Aorta (tissue), 5 donors: ENCODE measurements at regions not wholly inside any gene's neighbourhood (a gene's known extent, or its start where the extent isn't known, plus 50 kb on each side); places are given as distances from the start of the nearest gene placed in this dataset.

Experiments
- ATAC-seq: fragments of 200-7000 bp; cut with Tn5 transposase; one replicate; pipeline ENCODE4 v1.9.1; 2022; ENCODE audit warnings: moderate library complexity; ENCODE audit not compliant: low FRiP score
- DNase-seq, 2 donors: peaks; one replicate each; pipeline ENCODE4 v3.0.0-alpha.2; 2020
- H3K27ac ChIP-seq, 2 donors: one replicate each; pipeline ENCODE4 v1.5.1; 2013; ENCODE audit warnings: low read length in 2 of 2, mild to moderate bottlenecking in 2 of 2, moderate library complexity in 2 of 2, control low read depth in 1 of 2, inconsistent platforms in 1 of 2, low read depth in 1 of 2
- H3K27me3 ChIP-seq, 2 donors: one replicate each; pipeline ENCODE4 v1.6.1; 2013; ENCODE audit warnings: control low read depth in 1 of 2, low read length in 1 of 2, mild to moderate bottlenecking in 1 of 2, moderate library complexity in 1 of 2; ENCODE audit not compliant: insufficient read depth in 2 of 2, control insufficient read depth in 1 of 2
- H3K36me3 ChIP-seq, 2 donors: one replicate each; pipeline ENCODE4 v1.6.1; 2013; ENCODE audit warnings: control low read depth in 1 of 2, low read length in 1 of 2, mild to moderate bottlenecking in 1 of 2; ENCODE audit not compliant: insufficient read depth in 2 of 2, control insufficient read depth in 1 of 2
- H3K4me1 ChIP-seq, 2 donors: one replicate each; pipeline ENCODE4 v1.6.1; 2013; ENCODE audit warnings: low read length in 2 of 2, control low read depth in 1 of 2, mild to moderate bottlenecking in 1 of 2, moderate library complexity in 1 of 2; ENCODE audit not compliant: insufficient read depth in 2 of 2, control insufficient read depth in 1 of 2
- H3K4me3 ChIP-seq, 2 donors: one replicate each; pipeline ENCODE4 v1.5.1; 2013; ENCODE audit warnings: low read length in 2 of 2, control low read depth in 1 of 2, mild to moderate bottlenecking in 1 of 2
- H3K9me3 ChIP-seq: one replicate; pipeline ENCODE4 v1.6.1; 2013; ENCODE audit warnings: mild to moderate bottlenecking, low read length; ENCODE audit not compliant: control insufficient read depth
- WGBS, 2 donors: extraction: QIAGEN DNeasy Blood & Tissue Kit; methylation state at CpG; one replicate each; pipeline ENCODE4 v1.1.7; 2013; 5-methylcytosine and 5-hydroxymethylcytosine counted together
- intact Hi-C, 2 donors: fragments of 100-400 bp; cut with DNase I; formaldehyde crosslinking; loops; one replicate each; pipeline versions ENCODE4 v1.14.2 to v1.15.0; 2022
- donor health status: healthy with polysubstance abuse.
- donor health status: Bipolar disorder and iron deficiency.
- donor health status: DM: no; HTN: no; CAD: no.
- donor health status: DM: no; HTN: no; CAD: no.
- donor health status: DM: yes; HTN: yes; CAD: no.

GRCh38 chr5:74432216-74432615 is 208.3 kb downstream of the ENC1 start:
- ATAC-seq (no peak), DNase-seq (no peak)
- no peaks in the 10 kb centered on the region for H3K4me1 ChIP-seq
- 32 to 48% methylated on average over 7 of the region's 7 CpGs for whole genome bisulfite sequencing, 2 donors
- peaks cover 1% of the 10 kb centered on the region for H3K9me3 ChIP-seq
- intact Hi-C loops = no loop called here
- H3K4me3 ChIP-seq = no peak overlapping the region
- no peaks in the 10 kb centered on the region for H3K36me3 ChIP-seq
- no peak overlapping the region for H3K27ac ChIP-seq
- no peaks in the 10 kb centered on the region for H3K27me3 ChIP-seq

GRCh38 chr5:74431290-74431669 is 209.2 kb downstream of the ENC1 start:
- peaks cover 1% of the 10 kb centered on the region for H3K9me3 ChIP-seq
- H3K36me3 ChIP-seq = no peaks in the 10 kb centered on the region
- H3K4me1 ChIP-seq = no peaks in the 10 kb centered on the region
- H3K27me3 ChIP-seq = no peaks in the 10 kb centered on the region
- ATAC-seq (no peak), DNase-seq (no peak)
- WGBS, 2 donors = 96% methylated on average over 2 of the region's 2 CpGs
- no peak overlapping the region for H3K4me3 ChIP-seq
- H3K27ac ChIP-seq = no peak overlapping the region
- intact Hi-C loops = no loop called here

DNA sequence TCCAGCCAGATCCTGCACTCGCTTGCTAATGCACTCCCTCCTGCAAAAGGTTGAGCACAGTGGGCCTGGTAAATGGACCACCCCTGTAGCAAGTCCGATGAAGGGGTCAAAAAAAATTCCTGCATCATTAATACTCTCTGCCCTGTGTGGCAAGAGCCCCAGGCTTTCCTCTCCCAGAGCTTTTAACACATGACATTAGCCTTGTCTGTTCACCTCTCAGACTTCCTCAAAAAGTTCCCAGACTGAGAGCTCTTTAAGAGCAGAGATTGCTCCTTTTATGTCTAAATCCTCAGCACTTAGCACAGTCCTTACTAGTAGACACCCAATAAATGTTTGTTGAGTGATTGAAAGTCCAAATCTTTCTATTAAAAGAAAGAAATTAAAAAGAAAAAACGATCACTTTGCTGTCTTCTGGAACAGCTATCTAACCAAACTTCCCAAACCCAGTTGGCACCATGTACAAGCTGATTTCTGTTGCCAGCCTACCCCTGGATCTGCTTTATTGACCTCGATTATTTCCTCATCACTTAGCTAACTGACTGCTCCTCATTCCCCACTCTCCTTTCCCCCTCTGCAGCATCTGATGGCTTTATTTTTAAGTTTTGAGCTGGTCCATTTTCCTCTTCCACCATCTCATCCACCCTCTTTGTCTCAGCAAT is 209.8 kb downstream of the ENC1 start:
- Histone ChIP-seq H3K4me3 (no peak overlapping the region), H3K9me3 (peaks cover 1% of the 10 kb centered on the region), H3K27me3 (no peaks in the 10 kb centered on the region), H3K36me3 (no peaks in the 10 kb centered on the region), H3K27ac (no peak overlapping the region), H3K4me1 (no peaks in the 10 kb centered on the region)
- intact Hi-C loops = no loop called here
- no peak for DNase-seq
- WGBS, 2 donors = 82 to 83% methylated on average over 4 of the region's 4 CpGs
- no peak for ATAC-seq

DNA sequence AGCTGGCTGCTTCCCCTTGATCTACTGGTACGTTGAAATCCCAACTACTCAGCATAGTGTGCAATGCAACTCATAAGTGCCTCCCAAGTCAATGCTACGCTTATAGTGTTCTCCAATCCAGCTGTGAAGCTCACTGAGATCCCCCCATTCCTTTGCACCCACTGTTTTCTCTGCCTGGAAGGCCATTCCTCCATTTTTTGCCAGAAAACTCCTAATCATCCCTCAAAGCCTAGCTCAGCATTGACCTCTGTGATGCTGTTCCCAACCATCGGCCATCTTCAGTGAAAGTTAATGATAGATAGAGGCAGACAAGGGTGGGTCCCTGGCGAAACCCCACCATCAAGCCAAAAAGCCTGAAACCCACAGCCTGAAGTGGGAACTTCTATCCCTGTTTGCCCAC is 211.0 kb downstream of the ENC1 start:
- Histone ChIP-seq H3K27me3 (no peaks in the 10 kb centered on the region), H3K36me3 (no peaks in the 10 kb centered on the region), H3K27ac (no peak overlapping the region), H3K4me3 (no peak overlapping the region), H3K9me3 (peaks cover 1% of the 10 kb centered on the region), H3K4me1 (no peaks in the 10 kb centered on the region)
- 86 to 99% methylated on average over 4 of the region's 4 CpGs for WGBS, 2 donors
- ATAC-seq = no peak
- no peak for DNase-seq
- intact Hi-C loops = no loop called here

DNA sequence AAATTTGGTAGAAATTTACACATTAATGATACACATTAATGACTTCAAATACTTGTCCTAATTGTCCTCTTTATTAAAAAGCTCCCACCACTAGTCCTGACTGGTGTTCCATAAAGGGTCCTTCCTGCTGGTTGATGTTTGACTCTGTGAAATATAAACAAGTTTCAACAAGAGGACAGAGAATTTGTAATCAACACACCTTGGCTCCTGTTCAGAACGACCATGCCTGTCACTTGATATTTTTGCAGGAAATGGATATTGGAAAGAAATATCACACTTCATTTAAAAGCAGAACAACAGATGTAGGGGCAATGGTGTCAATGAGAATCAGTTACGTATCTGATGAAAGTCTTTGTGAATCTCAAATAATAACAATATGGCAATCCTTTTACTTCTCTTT is 211.7 kb downstream of the ENC1 start:
- peaks cover 1% of the 10 kb centered on the region for H3K9me3 ChIP-seq
- ATAC-seq (no peak), DNase-seq (no peak)
- H3K4me1 ChIP-seq = no peaks in the 10 kb centered on the region
- no peaks in the 10 kb centered on the region for H3K27me3 ChIP-seq
- WGBS, 2 donors = 57 to 79% methylated on average over 2 of the region's 2 CpGs
- no peak overlapping the region for H3K27ac ChIP-seq
- intact Hi-C loops = no loop called here
- H3K36me3 ChIP-seq = no peaks in the 10 kb centered on the region
- H3K4me3 ChIP-seq = no peak overlapping the region

DNA sequence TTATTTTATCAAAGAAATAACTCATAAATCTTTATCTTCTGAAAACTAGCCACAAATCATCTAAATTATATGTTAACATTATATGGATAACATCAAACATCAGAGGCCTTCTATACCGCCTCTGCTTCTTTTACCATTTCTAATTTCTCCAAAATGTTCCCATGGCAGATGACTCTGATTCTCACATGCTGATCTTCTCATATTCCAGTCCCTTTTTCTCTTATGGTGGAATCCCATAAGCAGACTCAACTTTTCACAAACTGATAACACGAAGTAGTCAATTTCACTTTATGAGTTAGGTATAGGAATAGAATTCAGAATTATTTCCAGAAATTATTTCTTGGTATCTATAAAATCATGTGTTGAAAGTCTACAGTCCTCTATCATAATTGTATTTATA is 212.3 kb downstream of the ENC1 start:
- DNase-seq = no peak
- no peaks in the 10 kb centered on the region for H3K4me1 ChIP-seq
- no peak overlapping the region for H3K27ac ChIP-seq
- H3K27me3 ChIP-seq = no peaks in the 10 kb centered on the region
- H3K4me3 ChIP-seq = no peak overlapping the region
- H3K36me3 ChIP-seq = no peaks in the 10 kb centered on the region
- ATAC-seq = no peak
- intact Hi-C loops = no loop called here
- WGBS, 2 donors = 95 to 98% methylated on average over 2 of the region's 2 CpGs
- H3K9me3 ChIP-seq = peaks cover 1% of the 10 kb centered on the region

GRCh38 chr5:74426506-74426905 is 214.0 kb downstream of the ENC1 start:
- H3K4me1 ChIP-seq = no peaks in the 10 kb centered on the region
- H3K27ac ChIP-seq = no peak overlapping the region
- no peak overlapping the region for H3K4me3 ChIP-seq
- no peak for ATAC-seq
- intact Hi-C loops = no loop called here
- no peaks in the 10 kb centered on the region for H3K27me3 ChIP-seq
- DNase-seq = no peak
- WGBS, 2 donors = 65 to 80% methylated on average over 1 of the region's 1 CpG
- peaks cover 1% of the 10 kb centered on the region for H3K9me3 ChIP-seq
- H3K36me3 ChIP-seq = no peaks in the 10 kb centered on the region

GRCh38 chr5:74424162-74424868 is 216.2 kb downstream of the ENC1 start:
- H3K27ac ChIP-seq = no peak overlapping the region
- DNase-seq (no peak), ATAC-seq (no peak)

DNA sequence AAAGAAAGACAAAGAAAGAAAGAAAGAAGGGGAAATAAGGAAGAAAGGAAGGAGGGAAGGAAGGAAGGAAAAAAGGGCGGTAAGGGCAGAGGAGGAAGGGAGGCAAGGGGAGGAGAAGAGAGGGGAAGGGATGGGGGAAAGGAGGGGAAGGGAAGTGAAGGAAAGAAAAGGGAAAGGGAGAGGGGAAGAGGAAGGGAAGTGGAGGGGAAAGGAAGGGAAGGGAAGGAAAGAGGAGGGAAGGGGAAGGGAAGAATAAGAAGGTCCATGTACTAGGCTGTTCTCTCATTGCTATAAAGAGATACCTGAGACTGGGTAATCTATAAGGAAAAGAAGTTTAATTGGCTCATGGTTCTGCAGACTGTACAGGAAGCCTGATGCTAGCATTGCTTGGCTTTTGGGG is 217.1 kb downstream of the ENC1 start:
- no peaks in the 10 kb centered on the region for H3K9me3 ChIP-seq
- no peaks in the 10 kb centered on the region for H3K4me1 ChIP-seq
- intact Hi-C loops = no loop called here
- no peaks in the 10 kb centered on the region for H3K36me3 ChIP-seq
- no peak overlapping the region for H3K4me3 ChIP-seq
- no peak for ATAC-seq
- no peaks in the 10 kb centered on the region for H3K27me3 ChIP-seq
- no peak for DNase-seq
- WGBS, 2 donors = 95 to 100% methylated on average over 1 of the region's 1 CpG
- no peak overlapping the region for H3K27ac ChIP-seq

More at GRCh38 chr5:74424162-74424868, 216.2 kb downstream of the ENC1 start:
- H3K4me1 ChIP-seq = no peaks in the 10 kb centered on the region
- intact Hi-C loops = no loop called here
- WGBS, 2 donors = 93 to 94% methylated on average over 5 of the region's 5 CpGs
- no peaks in the 10 kb centered on the region for H3K36me3 ChIP-seq
- H3K27me3 ChIP-seq = no peaks in the 10 kb centered on the region
- no peaks in the 10 kb centered on the region for H3K9me3 ChIP-seq
- no peak overlapping the region for H3K4me3 ChIP-seq
